Osteoblast (primary cell): ENCODE measurements at regions not wholly inside any gene's neighbourhood (a gene's known extent, or its start where the extent isn't known, plus 50 kb on each side); places are given as distances from the start of the nearest gene placed in this dataset.

ENCODE experiments used
- DNase-seq: peaks from one replicate; pipeline ENCODE4 v3.0.0; 2011; ENCODE audit warnings: low spot score, mixed read lengths; ENCODE audit not compliant: insufficient read length; ENCODE audit errors: missing footprints
- H2AFZ ChIP-seq: 2 replicates; pipeline ENCODE4 v1.6.0; 2011; ENCODE audit warnings: mild to moderate bottlenecking, low read length
- H3K27ac ChIP-seq: 2 replicates; pipeline ENCODE4 v1.5.1; 2011; ENCODE audit warnings: mild to moderate bottlenecking, low read depth, low read length, moderate library complexity
- H3K27me3 ChIP-seq: 2 replicates; pipeline ENCODE4 v1.6.0; 2012; ENCODE audit warnings: mild to moderate bottlenecking, control low read depth, inconsistent platforms, low read length, moderate library complexity; ENCODE audit not compliant: insufficient read depth
- H3K36me3 ChIP-seq: 2 replicates; pipeline ENCODE4 v1.5.1; 2011; ENCODE audit warnings: mild to moderate bottlenecking, low read length, control low read depth, moderate library complexity; ENCODE audit not compliant: insufficient read depth
- H3K4me1 ChIP-seq: 2 replicates; pipeline ENCODE4 v1.5.1; 2011; ENCODE audit warnings: mild to moderate bottlenecking, low read length, control low read depth, moderate library complexity; ENCODE audit not compliant: insufficient read depth
- H3K4me2 ChIP-seq: 2 replicates; pipeline ENCODE4 v1.6.0; 2011; ENCODE audit warnings: mild to moderate bottlenecking, low read length; ENCODE audit not compliant: insufficient read depth
- H3K4me3 ChIP-seq: fragments of 200-600 bp; sonication (generic); 3 replicates; pipeline ENCODE4 v1.5.1; 2012; ENCODE audit warnings: mild to moderate bottlenecking, low read length, inconsistent platforms; ENCODE audit not compliant: insufficient read depth
- H3K79me2 ChIP-seq: 2 replicates; pipeline ENCODE4 v1.6.0; 2012; ENCODE audit warnings: mild to moderate bottlenecking, low read length, control low read depth, inconsistent platforms; ENCODE audit not compliant: insufficient read depth
- H3K9me3 ChIP-seq: 2 replicates; pipeline ENCODE4 v1.5.1; 2011; ENCODE audit warnings: low read depth, low read length, control low read depth
- H4K20me1 ChIP-seq: 2 replicates; pipeline ENCODE4 v1.6.0; 2012; ENCODE audit warnings: mild to moderate bottlenecking, low read length, control low read depth; ENCODE audit not compliant: insufficient read depth
- TF ChIP-seq, protein P1 (sequence below): IDR thresholded peaks from 2 replicates; pipeline ENCODE4 v1.5.1; 2011; ENCODE audit warnings: mild to moderate bottlenecking, low read depth, low read length, moderate library complexity; ENCODE audit errors: extremely low read depth

DNA sequence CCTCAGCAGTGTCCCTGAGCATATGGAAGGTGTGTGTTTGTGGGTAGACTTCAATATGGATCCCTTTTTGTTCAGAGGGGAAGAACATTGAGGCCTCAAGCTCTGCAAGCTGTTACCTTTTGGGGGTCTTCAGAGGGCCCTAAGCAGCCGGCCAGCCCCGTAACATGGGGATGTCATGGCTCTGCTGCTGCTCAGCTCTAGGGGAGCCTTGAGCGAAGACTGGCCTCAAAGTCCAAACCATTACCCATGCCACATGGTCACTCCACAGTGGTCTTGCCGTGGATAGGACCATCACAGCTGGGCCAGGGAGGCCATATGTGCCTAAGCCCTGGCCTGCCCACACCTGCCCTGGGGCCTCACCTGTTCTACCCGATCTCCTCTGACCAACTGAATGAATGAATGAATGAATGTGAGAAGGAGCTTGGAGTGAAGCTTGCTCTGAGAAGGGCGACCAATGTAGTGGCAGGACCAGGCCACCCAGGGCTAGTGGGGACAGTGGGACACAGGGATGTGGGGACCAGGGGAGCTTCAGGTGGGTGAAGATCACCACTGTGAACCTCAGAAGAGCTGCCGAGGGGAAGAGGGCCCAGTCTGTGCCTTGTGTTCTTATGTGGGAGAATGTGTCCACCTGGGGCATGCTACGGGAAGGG lies 754.6 kb downstream of the BRD1 start:
- Histone ChIP-seq H2AFZ (no peak overlapping the region), H3K79me2 (no peaks in the 10 kb centered on the region), H3K4me3 (no peak overlapping the region), H3K27ac (no peak overlapping the region), H3K9me3 (peaks cover 4% of the 10 kb centered on the region), H3K4me2 (no peak overlapping the region), H3K36me3 (no peaks in the 10 kb centered on the region), H4K20me1 (no peaks in the 10 kb centered on the region), H3K4me1 (no peaks in the 10 kb centered on the region), H3K27me3 (no peaks in the 10 kb centered on the region)
- DNase-seq = no peak
- TF ChIP-seq, protein P1, sequence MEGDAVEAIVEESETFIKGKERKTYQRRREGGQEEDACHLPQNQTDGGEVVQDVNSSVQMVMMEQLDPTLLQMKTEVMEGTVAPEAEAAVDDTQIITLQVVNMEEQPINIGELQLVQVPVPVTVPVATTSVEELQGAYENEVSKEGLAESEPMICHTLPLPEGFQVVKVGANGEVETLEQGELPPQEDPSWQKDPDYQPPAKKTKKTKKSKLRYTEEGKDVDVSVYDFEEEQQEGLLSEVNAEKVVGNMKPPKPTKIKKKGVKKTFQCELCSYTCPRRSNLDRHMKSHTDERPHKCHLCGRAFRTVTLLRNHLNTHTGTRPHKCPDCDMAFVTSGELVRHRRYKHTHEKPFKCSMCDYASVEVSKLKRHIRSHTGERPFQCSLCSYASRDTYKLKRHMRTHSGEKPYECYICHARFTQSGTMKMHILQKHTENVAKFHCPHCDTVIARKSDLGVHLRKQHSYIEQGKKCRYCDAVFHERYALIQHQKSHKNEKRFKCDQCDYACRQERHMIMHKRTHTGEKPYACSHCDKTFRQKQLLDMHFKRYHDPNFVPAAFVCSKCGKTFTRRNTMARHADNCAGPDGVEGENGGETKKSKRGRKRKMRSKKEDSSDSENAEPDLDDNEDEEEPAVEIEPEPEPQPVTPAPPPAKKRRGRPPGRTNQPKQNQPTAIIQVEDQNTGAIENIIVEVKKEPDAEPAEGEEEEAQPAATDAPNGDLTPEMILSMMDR = no peak

- Histone ChIP-seq H3K79me2 (no peaks in the 10 kb centered on the region), H3K9me3 (peaks cover 4% of the 10 kb centered on the region), H3K36me3 (no peaks in the 10 kb centered on the region), H2AFZ (no peak overlapping the region), H3K27me3 (no peaks in the 10 kb centered on the region), H4K20me1 (no peaks in the 10 kb centered on the region), H3K4me1 (no peaks in the 10 kb centered on the region), H3K4me3 (no peak overlapping the region), H3K27ac (no peak overlapping the region), H3K4me2 (no peak overlapping the region)
- DNase-seq = no peak
- TF ChIP-seq, protein P1 = no peak
These were observed 757.2 kb downstream of the BRD1 start for GRCh38 chr22:49070501-49070900.

- DNase-seq = no peak
- H4K20me1 ChIP-seq = no peaks in the 10 kb centered on the region
- TF ChIP-seq, protein P1 = no peak
These were observed 758.7 kb downstream of the BRD1 start for GRCh38 chr22:49068861-49069500.

GRCh38 chr22:49067504-49067903 lies 760.2 kb downstream of the BRD1 start:
- no peaks in the 10 kb centered on the region for H3K36me3 ChIP-seq
- no peak overlapping the region for H2AFZ ChIP-seq
- H3K79me2 ChIP-seq = no peaks in the 10 kb centered on the region
- H3K27ac ChIP-seq = no peak overlapping the region
- H4K20me1 ChIP-seq = no peaks in the 10 kb centered on the region
- TF ChIP-seq, protein P1 = no peak
- DNase-seq = no peak
- H3K9me3 ChIP-seq = no peaks in the 10 kb centered on the region
- no peaks in the 10 kb centered on the region for H3K27me3 ChIP-seq
- no peaks in the 10 kb centered on the region for H3K4me1 ChIP-seq
- H3K4me2 ChIP-seq = no peak overlapping the region
- H3K4me3 ChIP-seq = no peak overlapping the region

More at GRCh38 chr22:49068861-49069500, 758.7 kb downstream of the BRD1 start:
- no peaks in the 10 kb centered on the region for H3K4me1 ChIP-seq
- H2AFZ ChIP-seq = no peak overlapping the region
- no peaks in the 10 kb centered on the region for H3K36me3 ChIP-seq
- H3K27ac ChIP-seq = no peak overlapping the region
- H3K4me3 ChIP-seq = no peak overlapping the region
- H3K4me2 ChIP-seq = no peak overlapping the region
- no peaks in the 10 kb centered on the region for H3K79me2 ChIP-seq
- H3K27me3 ChIP-seq = no peaks in the 10 kb centered on the region
- peaks cover 4% of the 10 kb centered on the region for H3K9me3 ChIP-seq
